ENCODE measurements at regions not wholly inside any gene's neighbourhood (a gene's known extent, or its start where the extent isn't known, plus 50 kb on each side); places are given as distances from the start of the nearest gene placed in this dataset.

DNA sequence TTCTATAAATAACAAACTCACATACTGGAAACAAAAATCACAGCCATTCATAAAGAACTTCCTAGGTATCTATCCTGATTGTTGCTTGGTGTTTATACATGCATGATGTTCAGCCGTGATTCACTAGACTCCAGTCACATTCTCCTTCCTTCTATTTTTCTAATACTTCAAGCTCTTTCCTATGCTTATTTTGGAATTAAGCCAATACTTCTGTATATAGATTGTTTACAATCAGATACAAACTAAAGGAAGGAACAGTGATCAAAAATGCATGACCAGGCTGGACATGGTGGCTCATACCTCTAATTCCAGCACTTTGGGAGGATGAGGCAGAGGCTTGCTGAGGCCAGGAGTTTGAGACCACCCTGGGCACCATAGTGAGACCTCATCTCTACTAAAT, 377.5 kb upstream of the IRAK1BP1 start:
- Histone ChIP-seq H3K27me3 (replicated peaks in 2 of 5; ENCODE audit: control insufficient read depth in 4 of 5, insufficient read depth in 5 of 5, low read length in 4 of 5) (no peaks in the 10 kb centered on the region), H3K9me3 (ENCODE audit: control extremely low read depth in 1 of 5, control insufficient read depth in 4 of 5, insufficient read depth in 2 of 5, low read depth in 1 of 5, low read length in 4 of 5) (no peaks in the 10 kb centered on the region), H3K27ac (ENCODE audit: insufficient read depth in 1 of 2, low read depth in 1 of 2, low read length in 2 of 2, poor library complexity in 1 of 2, severe bottlenecking in 2 of 2) (no peak overlapping the region), H3K36me3 (ENCODE audit: control insufficient read depth in 4 of 4, insufficient read depth in 4 of 4, low read length in 3 of 4) (no peaks in the 10 kb centered on the region), H3K4me3 (ENCODE audit: control insufficient read depth in 1 of 7, extremely low read depth in 1 of 7, insufficient read depth in 4 of 7, low read depth in 2 of 7, low read length in 6 of 7) (no peak overlapping the region), H3K4me1 (ENCODE audit: control extremely low read depth in 1 of 4, control insufficient read depth in 4 of 4, insufficient read depth in 4 of 4, low read length in 3 of 4) (no peaks in the 10 kb centered on the region)
- CTCF ChIA-PET, result no interaction called here
- WGBS (ENCODE audit: insufficient coverage), result no CpG with 5 or more reads among the region's 1 CpG
- POLR2A ChIA-PET, result no interaction called here
- DNase-seq, result no peak

DNA sequence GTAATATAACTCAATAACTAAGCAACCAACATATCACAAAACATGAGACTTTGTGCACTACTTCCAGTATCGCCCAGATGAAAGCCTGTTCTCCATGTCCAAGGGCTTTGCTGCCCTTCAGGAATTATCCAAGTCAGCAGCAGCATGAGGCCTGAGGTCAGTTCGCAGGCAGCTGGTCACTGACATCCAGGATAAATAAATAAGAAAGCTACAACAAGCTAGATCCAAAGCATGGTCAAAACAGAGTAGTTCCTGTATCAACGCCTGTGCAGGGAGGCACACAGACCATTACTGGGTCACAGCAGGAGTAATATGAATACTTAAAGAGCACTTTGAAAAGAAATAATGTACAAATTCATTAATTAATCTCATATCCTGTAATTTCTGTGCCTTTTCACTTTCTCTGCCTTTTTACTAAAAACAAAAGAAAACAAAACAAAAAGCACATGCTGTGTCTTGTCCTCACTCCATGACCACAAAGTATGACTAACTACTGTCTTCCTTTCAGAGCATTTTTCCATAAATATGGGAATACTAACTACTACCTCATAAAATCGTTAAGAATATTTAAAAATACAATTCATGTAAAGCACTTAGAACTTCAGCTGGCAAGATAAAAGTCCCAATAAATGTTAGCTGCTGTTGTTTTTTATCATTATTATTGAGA, 374.9 kb upstream of the IRAK1BP1 start:
- H3K27ac ChIP-seq (ENCODE audit: insufficient read depth in 1 of 2, low read depth in 1 of 2, low read length in 2 of 2, poor library complexity in 1 of 2, severe bottlenecking in 2 of 2), result no peak overlapping the region
- no peaks in the 10 kb centered on the region for H3K4me1 ChIP-seq (ENCODE audit: control extremely low read depth in 1 of 4, control insufficient read depth in 4 of 4, insufficient read depth in 4 of 4, low read length in 3 of 4)
- no peaks in the 10 kb centered on the region for H3K36me3 ChIP-seq (ENCODE audit: control insufficient read depth in 4 of 4, insufficient read depth in 4 of 4, low read length in 3 of 4)
- no peaks in the 10 kb centered on the region for H3K27me3 ChIP-seq (replicated peaks in 2 of 5; ENCODE audit: control insufficient read depth in 4 of 5, insufficient read depth in 5 of 5, low read length in 4 of 5)
- no peak for DNase-seq
- 83% methylated on average over 3 of the region's 4 CpGs for WGBS (ENCODE audit: insufficient coverage)
- H3K9me3 ChIP-seq (ENCODE audit: control extremely low read depth in 1 of 5, control insufficient read depth in 4 of 5, insufficient read depth in 2 of 5, low read depth in 1 of 5, low read length in 4 of 5), result no peaks in the 10 kb centered on the region
- H3K4me3 ChIP-seq (ENCODE audit: control insufficient read depth in 1 of 7, extremely low read depth in 1 of 7, insufficient read depth in 4 of 7, low read depth in 2 of 7, low read length in 6 of 7), result no peak overlapping the region
- POLR2A ChIA-PET, result no interaction called here
- CTCF ChIA-PET, result no interaction called here

DNA sequence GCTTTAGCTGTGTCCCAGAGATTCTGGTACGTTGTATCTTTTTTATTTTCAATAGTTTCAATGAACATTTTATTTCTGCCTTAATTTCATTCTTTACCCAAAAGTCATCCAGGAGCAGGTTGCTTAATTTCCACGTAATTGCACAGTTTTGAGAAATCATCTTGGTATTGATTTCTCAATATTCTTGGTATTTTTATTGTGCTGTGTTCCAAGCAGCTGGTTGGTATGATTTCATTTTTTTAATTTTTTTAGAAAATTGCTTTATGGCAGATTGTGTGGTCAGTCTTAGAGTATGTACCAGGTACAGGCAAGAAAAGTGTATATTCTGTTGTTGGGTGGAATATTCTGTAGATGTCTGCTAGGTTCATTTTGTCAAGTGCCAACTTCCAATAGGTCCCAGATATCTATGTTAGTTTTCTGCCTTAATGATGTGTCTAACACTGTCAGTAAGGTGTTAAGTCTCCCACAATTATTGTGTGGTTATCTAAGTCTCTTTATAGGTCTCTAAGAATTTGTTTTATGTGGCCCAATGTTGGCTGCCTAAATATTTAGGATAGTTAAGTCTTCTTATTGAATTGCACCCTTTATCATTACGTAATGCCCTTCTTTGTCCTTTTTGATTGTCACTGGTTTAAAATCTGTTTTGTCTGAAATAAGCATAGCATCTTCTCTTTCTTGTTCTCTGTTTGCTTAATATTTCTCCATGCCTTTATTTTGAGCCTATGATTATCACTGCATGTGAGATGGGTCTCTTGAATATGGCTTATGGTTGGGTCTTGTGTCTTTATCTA, 366.9 kb upstream of the IRAK1BP1 start:
- H3K4me3 ChIP-seq (ENCODE audit: control insufficient read depth in 1 of 7, extremely low read depth in 1 of 7, insufficient read depth in 4 of 7, low read depth in 2 of 7, low read length in 6 of 7), result no peak overlapping the region
- no peaks in the 10 kb centered on the region for H3K36me3 ChIP-seq (ENCODE audit: control insufficient read depth in 4 of 4, insufficient read depth in 4 of 4, low read length in 3 of 4)
- H3K27ac ChIP-seq (ENCODE audit: insufficient read depth in 1 of 2, low read depth in 1 of 2, low read length in 2 of 2, poor library complexity in 1 of 2, severe bottlenecking in 2 of 2), result no peak overlapping the region
- DNase-seq, result no peak
- H3K9me3 ChIP-seq (ENCODE audit: control extremely low read depth in 1 of 5, control insufficient read depth in 4 of 5, insufficient read depth in 2 of 5, low read depth in 1 of 5, low read length in 4 of 5), result no peaks in the 10 kb centered on the region
- no peaks in the 10 kb centered on the region for H3K27me3 ChIP-seq (replicated peaks in 2 of 5; ENCODE audit: control insufficient read depth in 4 of 5, insufficient read depth in 5 of 5, low read length in 4 of 5)
- CTCF ChIA-PET, result no interaction called here
- POLR2A ChIA-PET, result no interaction called here
- H3K4me1 ChIP-seq (ENCODE audit: control extremely low read depth in 1 of 4, control insufficient read depth in 4 of 4, insufficient read depth in 4 of 4, low read length in 3 of 4), result no peaks in the 10 kb centered on the region
- WGBS (ENCODE audit: insufficient coverage), result no CpG with 5 or more reads among the region's 3 CpGs

DNA sequence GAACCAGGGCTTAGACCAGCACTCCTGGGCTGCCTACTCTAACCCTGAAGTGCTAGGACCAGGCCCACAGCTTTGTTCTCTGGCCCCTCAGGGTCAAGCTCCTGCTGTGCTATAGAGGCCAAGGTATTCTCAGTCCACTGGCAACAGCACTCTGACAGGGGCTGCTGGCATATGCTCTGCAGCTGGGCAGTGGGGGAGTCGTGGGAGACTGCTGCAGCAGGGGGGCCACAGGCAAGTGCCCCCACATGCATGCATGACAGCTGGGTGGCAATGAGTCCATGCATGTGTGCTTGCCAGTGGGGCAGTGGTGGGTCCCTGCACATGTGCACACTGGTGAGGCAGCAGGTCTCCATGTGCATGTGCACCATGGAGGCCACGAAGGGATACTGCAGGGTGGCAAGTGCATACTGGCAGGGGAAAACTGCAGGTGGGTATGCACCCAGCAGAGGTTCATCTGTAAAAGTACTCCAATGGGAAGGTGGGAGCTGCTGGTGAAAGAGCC, 364.9 kb upstream of the IRAK1BP1 start:
- no peak for DNase-seq
- Histone ChIP-seq H3K27ac (ENCODE audit: insufficient read depth in 1 of 2, low read depth in 1 of 2, low read length in 2 of 2, poor library complexity in 1 of 2, severe bottlenecking in 2 of 2) (no peak overlapping the region), H3K4me3 (ENCODE audit: control insufficient read depth in 1 of 7, extremely low read depth in 1 of 7, insufficient read depth in 4 of 7, low read depth in 2 of 7, low read length in 6 of 7) (no peak overlapping the region), H3K36me3 (ENCODE audit: control insufficient read depth in 4 of 4, insufficient read depth in 4 of 4, low read length in 3 of 4) (no peaks in the 10 kb centered on the region), H3K9me3 (ENCODE audit: control extremely low read depth in 1 of 5, control insufficient read depth in 4 of 5, insufficient read depth in 2 of 5, low read depth in 1 of 5, low read length in 4 of 5) (no peaks in the 10 kb centered on the region), H3K4me1 (ENCODE audit: control extremely low read depth in 1 of 4, control insufficient read depth in 4 of 4, insufficient read depth in 4 of 4, low read length in 3 of 4) (no peaks in the 10 kb centered on the region), H3K27me3 (replicated peaks in 2 of 5; ENCODE audit: control insufficient read depth in 4 of 5, insufficient read depth in 5 of 5, low read length in 4 of 5) (no peaks in the 10 kb centered on the region)
- 64% methylated on average over 2 of the region's 2 CpGs for WGBS (ENCODE audit: insufficient coverage)
- ChIA-PET CTCF (no interaction called here), POLR2A (no interaction called here)

DNA sequence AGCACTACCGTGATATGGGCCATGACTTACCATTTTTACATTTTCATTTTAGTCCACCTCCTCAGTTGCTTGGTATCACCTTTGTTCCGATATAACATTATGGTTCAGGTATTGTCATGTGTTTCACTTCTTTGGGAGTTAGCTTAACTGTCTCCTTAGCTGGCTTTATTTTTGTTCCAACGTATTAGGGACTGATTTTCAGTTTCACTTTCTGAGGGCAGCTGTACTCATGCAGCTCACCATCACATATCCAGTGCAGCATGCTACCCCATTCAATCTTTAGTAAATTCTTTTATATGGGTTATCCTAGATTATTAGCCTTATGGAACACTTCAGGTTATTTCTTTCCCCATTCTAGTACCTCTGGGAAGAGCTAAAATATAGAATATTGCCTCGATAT, 362.2 kb upstream of the IRAK1BP1 start:
- DNase-seq, result no peak
- ChIA-PET POLR2A (no interaction called here), CTCF (no interaction called here)
- Histone ChIP-seq H3K36me3 (ENCODE audit: control insufficient read depth in 4 of 4, insufficient read depth in 4 of 4, low read length in 3 of 4) (no peaks in the 10 kb centered on the region), H3K4me3 (ENCODE audit: control insufficient read depth in 1 of 7, extremely low read depth in 1 of 7, insufficient read depth in 4 of 7, low read depth in 2 of 7, low read length in 6 of 7) (no peak overlapping the region), H3K27me3 (replicated peaks in 2 of 5; ENCODE audit: control insufficient read depth in 4 of 5, insufficient read depth in 5 of 5, low read length in 4 of 5) (no peaks in the 10 kb centered on the region), H3K9me3 (ENCODE audit: control extremely low read depth in 1 of 5, control insufficient read depth in 4 of 5, insufficient read depth in 2 of 5, low read depth in 1 of 5, low read length in 4 of 5) (no peaks in the 10 kb centered on the region), H3K4me1 (ENCODE audit: control extremely low read depth in 1 of 4, control insufficient read depth in 4 of 4, insufficient read depth in 4 of 4, low read length in 3 of 4) (no peaks in the 10 kb centered on the region), H3K27ac (ENCODE audit: insufficient read depth in 1 of 2, low read depth in 1 of 2, low read length in 2 of 2, poor library complexity in 1 of 2, severe bottlenecking in 2 of 2) (no peak overlapping the region)
- 100% methylated on average over 3 of the region's 4 CpGs for WGBS (ENCODE audit: insufficient coverage)

DNA sequence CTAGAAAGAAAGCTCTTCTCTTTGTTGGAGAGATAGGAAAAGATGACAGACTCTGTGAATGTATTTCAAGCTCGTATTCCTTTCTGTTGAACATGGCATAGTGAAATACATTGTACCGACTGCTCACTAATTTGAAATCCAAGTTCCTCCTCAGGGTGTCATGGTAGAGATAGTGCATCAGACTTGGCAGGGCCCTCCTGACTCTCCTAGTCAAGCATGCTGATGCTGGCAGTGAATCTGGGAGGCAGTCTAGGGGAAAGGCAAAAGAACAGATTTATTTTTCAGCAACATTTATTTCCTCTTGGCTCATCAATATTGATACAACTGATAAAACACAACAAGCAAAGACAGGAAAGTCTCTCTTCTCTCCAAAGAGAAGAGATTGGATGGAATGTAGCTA, 356.3 kb upstream of the IRAK1BP1 start:
- Histone ChIP-seq H3K36me3 (ENCODE audit: control insufficient read depth in 4 of 4, insufficient read depth in 4 of 4, low read length in 3 of 4) (no peaks in the 10 kb centered on the region), H3K27me3 (replicated peaks in 2 of 5; ENCODE audit: control insufficient read depth in 4 of 5, insufficient read depth in 5 of 5, low read length in 4 of 5) (no peaks in the 10 kb centered on the region), H3K4me1 (ENCODE audit: control extremely low read depth in 1 of 4, control insufficient read depth in 4 of 4, insufficient read depth in 4 of 4, low read length in 3 of 4) (no peaks in the 10 kb centered on the region), H3K4me3 (ENCODE audit: control insufficient read depth in 1 of 7, extremely low read depth in 1 of 7, insufficient read depth in 4 of 7, low read depth in 2 of 7, low read length in 6 of 7) (no peak overlapping the region), H3K9me3 (ENCODE audit: control extremely low read depth in 1 of 5, control insufficient read depth in 4 of 5, insufficient read depth in 2 of 5, low read depth in 1 of 5, low read length in 4 of 5) (no peaks in the 10 kb centered on the region), H3K27ac (ENCODE audit: insufficient read depth in 1 of 2, low read depth in 1 of 2, low read length in 2 of 2, poor library complexity in 1 of 2, severe bottlenecking in 2 of 2) (no peak overlapping the region)
- 96% methylated on average over 2 of the region's 2 CpGs for WGBS (ENCODE audit: insufficient coverage)
- POLR2A ChIA-PET, result no interaction called here
- CTCF ChIA-PET, result no interaction called here
- DNase-seq, result no peak

DNA sequence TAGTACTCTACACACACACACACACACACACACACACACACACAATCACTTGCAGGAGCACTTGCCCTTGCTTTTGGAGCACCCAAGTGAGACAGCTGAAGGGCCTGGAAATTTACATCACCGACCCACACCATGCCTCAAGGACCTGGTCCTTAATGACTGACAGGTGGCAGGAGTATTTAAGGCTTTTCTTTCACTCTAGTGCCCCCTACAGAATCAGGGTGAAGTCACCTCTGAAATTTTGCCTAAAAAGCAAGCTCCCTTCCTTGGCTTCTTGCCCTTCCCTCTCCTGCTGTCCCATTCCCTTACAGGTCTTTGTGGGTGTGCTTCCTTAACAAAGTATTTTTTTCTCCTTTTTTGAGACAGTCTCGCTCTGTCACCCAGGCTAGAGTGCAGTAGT, 353.5 kb upstream of the IRAK1BP1 start:
- Histone ChIP-seq H3K9me3 (ENCODE audit: control extremely low read depth in 1 of 5, control insufficient read depth in 4 of 5, insufficient read depth in 2 of 5, low read depth in 1 of 5, low read length in 4 of 5) (no peaks in the 10 kb centered on the region), H3K27ac (ENCODE audit: insufficient read depth in 1 of 2, low read depth in 1 of 2, low read length in 2 of 2, poor library complexity in 1 of 2, severe bottlenecking in 2 of 2) (no peak overlapping the region), H3K36me3 (ENCODE audit: control insufficient read depth in 4 of 4, insufficient read depth in 4 of 4, low read length in 3 of 4) (no peaks in the 10 kb centered on the region), H3K4me3 (ENCODE audit: control insufficient read depth in 1 of 7, extremely low read depth in 1 of 7, insufficient read depth in 4 of 7, low read depth in 2 of 7, low read length in 6 of 7) (no peak overlapping the region), H3K4me1 (ENCODE audit: control extremely low read depth in 1 of 4, control insufficient read depth in 4 of 4, insufficient read depth in 4 of 4, low read length in 3 of 4) (no peaks in the 10 kb centered on the region), H3K27me3 (replicated peaks in 2 of 5; ENCODE audit: control insufficient read depth in 4 of 5, insufficient read depth in 5 of 5, low read length in 4 of 5) (no peaks in the 10 kb centered on the region)
- no peak for DNase-seq
- POLR2A ChIA-PET, result no interaction called here
- WGBS (ENCODE audit: insufficient coverage), result 49% methylated on average over 2 of the region's 2 CpGs
- CTCF ChIA-PET, result no interaction called here

All from common myeloid progenitor, CD34-positive (primary cell).